ENCODE measurements at regions not wholly inside any gene's neighbourhood (a gene's known extent, or its start where the extent isn't known, plus 50 kb on each side); places are given as distances from the start of the nearest gene placed in this dataset.

DNA sequence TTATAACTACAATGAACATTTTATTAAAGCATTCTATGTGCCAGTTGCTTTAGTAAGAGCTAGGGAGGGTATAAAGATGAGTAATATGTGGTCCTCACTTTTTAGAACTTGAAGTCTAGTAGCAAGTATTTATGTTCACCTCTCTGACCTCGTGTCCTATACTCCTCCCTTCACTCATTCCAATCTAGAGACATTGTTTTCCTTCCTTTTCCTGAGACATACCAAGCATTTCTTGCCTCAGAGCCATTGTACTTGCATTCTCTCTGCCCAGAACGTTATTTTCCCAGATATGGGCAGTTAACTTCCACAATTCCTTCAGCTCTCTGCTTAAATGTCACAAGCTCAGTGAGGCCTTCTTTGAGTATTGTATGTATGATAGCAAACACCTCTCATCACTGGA, 408.6 kb downstream of the PDCD6IP start:
- TF ChIP-seq CTCF (IDR thresholded peaks at IDR 0.05), result no peak
- no peak for TF ChIP-seq POLR2A (IDR thresholded peaks at IDR 0.05)
